ENCODE measurements at regions not wholly inside any gene's neighbourhood (a gene's known extent, or its start where the extent isn't known, plus 50 kb on each side); places are given as distances from the start of the nearest gene placed in this dataset.

GRCh38 chr2:207351171-207351570 lies 178.6 kb upstream of the CREB1 start:
- TF ChIP-seq POLR2A (IDR thresholded peaks at IDR 0.05): no peak
- no peak for TF ChIP-seq CTCF (IDR thresholded peaks at IDR 0.05)

Measured in thyroid gland (tissue), 4 donors.